GM12891 (cell line): ENCODE measurements at regions not wholly inside any gene's neighbourhood (a gene's known extent, or its start where the extent isn't known, plus 50 kb on each side); places are given as distances from the start of the nearest gene placed in this dataset.

Source experiments
- DNase-seq: peaks from one replicate; pipeline ENCODE4 v3.0.0; 2011; ENCODE audit warnings: low spot score; ENCODE audit not compliant: insufficient read length
- FAIRE-seq: peaks from 2 replicates; lab custom pipeline; 2011; peaks lifted over from hg19 to GRCh38; lab: Jason Lieb, UNC
- PAX5 ChIP-seq: IDR thresholded peaks from 2 replicates; pipeline ENCODE4 v1.6.1; 2011; ENCODE audit warnings: low read length, moderate library complexity, mild to moderate bottlenecking; ENCODE audit not compliant: insufficient read depth, severe bottlenecking
- POLR2A ChIP-seq: IDR thresholded peaks from 2 replicates; pipeline ENCODE4 v1.6.1; 2011; ENCODE audit warnings: low read depth, low read length, control low read depth
- POLR2AphosphoS5 ChIP-seq: IDR thresholded peaks from 2 replicates; pipeline ENCODE4 v1.6.1; 2011; ENCODE audit warnings: low read depth, low read length, control low read depth
- POU2F2 ChIP-seq: IDR thresholded peaks from 2 replicates; pipeline ENCODE4 v1.6.1; 2011; ENCODE audit warnings: low read depth, mild to moderate bottlenecking, control low read depth, low read length, moderate library complexity
- SPI1 ChIP-seq: IDR thresholded peaks from 2 replicates; pipeline ENCODE4 v1.6.1; 2011; ENCODE audit warnings: low read depth, low read length, control low read depth
- TAF1 ChIP-seq: IDR thresholded peaks from 2 replicates; pipeline ENCODE4 v1.6.1; 2011; ENCODE audit warnings: low read depth, low read length, control low read depth

DNA sequence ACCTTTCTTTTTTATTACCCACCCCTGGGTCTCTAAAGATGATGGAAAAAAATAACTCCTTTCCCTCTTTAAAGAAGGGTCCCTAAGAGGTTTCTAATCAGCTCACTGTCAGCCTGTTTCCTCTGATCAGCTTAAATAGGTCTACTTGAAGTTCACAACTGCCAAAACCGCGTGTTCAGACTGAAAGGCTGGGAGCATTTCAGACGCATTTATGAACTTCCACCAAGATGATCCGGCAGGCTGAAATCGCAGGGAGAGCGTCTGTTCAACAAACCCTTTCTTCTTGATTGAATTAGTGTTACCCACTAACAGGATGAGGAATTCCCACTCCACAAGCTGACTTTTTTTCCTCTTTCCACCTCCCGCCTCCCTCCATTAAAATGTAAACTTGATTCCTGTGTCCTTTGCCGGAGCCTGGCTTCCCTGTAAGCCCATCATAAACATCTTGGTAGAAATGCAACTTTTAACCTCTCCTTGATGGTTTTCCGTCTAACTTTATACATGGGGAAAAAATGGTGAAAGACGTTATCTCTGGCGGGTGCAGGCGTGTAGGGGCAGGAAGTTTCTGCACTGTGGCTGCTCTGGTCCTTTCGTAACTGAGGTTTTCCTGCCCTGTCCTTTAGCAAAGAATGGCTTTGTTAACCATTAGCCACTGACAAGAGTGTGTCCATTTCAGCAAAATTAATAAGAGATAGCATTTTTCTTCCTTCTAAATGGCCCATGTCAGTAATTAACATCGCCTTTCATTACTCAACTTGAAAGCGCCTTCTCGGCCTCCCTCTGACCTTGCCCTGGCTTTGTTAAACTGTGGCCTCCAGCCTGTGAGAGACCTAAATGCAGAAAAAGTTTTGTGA is 130.7 kb downstream of the BAMBI start:
- no peak for FAIRE-seq
- no peak for DNase-seq
- TF ChIP-seq POLR2AphosphoS5, result no peak
- no peak for TF ChIP-seq TAF1
- no peak for TF ChIP-seq POLR2A
- no peak for TF ChIP-seq POU2F2
- no peak for TF ChIP-seq PAX5
- TF ChIP-seq SPI1, result no peak

DNA sequence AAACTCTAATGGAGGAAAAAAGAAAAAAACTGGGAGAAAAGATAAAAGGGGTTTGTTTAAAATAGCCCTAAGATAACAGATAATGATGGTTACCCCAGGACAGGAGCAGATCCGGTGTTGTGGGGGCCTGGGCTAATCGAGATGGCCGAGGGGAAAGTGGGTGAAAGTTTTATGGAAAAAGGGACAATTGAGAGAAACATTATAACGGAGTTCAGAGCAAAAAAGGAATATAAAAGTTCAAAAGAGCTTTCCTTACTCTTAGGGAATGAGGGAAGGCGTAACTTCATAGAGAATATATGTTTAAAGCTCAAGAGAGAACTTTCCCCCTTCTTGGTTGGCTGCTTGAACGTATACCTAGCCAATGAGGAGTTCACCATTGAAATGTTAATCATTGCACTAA is 131.4 kb downstream of the BAMBI start:
- TF ChIP-seq PAX5, result no peak
- no peak for TF ChIP-seq POLR2A
- FAIRE-seq, result no peak
- no peak for DNase-seq

DNA sequence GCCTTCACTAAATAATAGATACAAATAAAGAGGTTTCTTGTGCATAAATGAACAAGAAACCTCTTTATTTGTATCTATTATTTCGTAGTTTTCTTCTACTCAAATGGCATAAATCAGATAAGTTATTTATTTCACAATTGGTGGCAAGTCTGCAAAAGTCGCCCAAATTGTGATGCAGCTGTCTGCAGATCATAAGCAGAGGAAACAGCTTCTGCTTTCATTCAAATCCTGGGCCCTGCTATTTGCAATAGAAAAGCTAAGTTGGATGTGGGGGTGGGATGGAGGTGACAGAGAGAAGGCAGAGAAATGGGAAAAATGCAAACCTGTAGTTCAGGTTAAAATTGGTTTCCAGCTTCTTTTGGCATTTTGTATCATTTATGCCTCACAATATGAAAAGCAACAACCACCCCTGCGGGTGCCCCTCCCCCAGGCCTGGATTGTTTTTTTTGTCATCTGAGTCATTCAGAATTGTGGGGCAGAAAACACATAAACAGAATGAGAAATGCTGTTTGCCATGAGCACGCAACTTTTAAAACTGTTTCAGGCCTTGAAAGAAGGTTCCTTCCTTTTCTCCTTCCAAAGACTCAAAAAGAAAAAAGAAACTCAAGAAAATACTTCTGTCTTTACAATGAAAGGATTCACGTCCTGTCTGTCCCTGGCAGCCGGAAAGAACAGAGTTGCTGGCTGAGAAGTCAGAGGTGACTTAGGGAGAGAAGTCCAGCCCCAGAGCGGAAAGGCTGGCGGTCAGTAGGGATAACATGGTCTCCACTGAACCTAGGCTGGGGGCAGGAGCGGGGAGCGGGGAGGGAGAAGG is 132.9 kb downstream of the BAMBI start:
- no peak for FAIRE-seq
- no peak for DNase-seq
- TF ChIP-seq POLR2AphosphoS5, result no peak
- no peak for TF ChIP-seq TAF1
- TF ChIP-seq PAX5, result no peak
- TF ChIP-seq POU2F2, result no peak
- no peak for TF ChIP-seq SPI1
- TF ChIP-seq POLR2A, result no peak

DNA sequence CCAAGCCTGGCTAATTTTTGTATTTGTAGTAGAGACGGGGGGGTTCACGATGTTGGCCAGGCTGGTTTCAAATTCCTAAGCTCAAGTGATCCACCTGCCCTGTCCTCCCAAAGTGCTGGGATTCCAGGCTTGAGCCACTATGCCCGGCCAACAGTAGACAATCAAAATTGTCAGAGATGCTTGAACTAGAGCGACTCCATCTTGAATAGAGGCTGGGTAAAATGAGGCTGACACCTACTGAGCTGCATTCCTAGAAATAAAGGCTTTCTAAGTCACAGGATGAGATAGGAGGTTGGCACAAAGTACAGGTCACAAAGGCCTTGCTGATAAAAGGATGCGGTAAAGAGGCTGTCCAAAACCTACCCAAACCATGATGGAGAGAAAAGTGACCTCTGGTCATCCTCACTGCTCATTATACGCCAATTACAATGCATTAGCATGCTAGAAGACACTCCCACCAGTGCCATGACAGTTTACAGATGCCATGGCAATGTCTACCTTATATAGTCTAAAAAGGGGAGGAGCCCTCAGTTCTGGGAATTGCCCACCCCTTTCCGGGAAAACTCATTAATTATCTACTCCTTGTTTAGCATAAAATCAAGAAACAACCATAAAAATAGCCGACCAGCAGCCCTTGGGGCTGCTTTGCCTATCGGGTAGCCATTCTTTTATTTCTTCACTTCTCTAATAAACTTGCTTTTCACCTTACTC is 134.5 kb downstream of the BAMBI start:
- no peak for FAIRE-seq
- no peak for DNase-seq

GRCh38 chr10:28812384-28813372 is 135.4 kb downstream of the BAMBI start:
- no peak for DNase-seq
- no peak for FAIRE-seq
- TF ChIP-seq SPI1 (no peak), TAF1 (no peak), PAX5 (no peak), POLR2A (no peak), POU2F2 (no peak), POLR2AphosphoS5 (no peak)

More for the DNA sequence above, 134.5 kb downstream of the BAMBI start:
- TF ChIP-seq TAF1 (no peak), PAX5 (no peak), SPI1 (no peak), POLR2AphosphoS5 (no peak), POLR2A (no peak), POU2F2 (no peak)

- no peak for FAIRE-seq
- no peak for DNase-seq
- TF ChIP-seq POU2F2 (no peak), PAX5 (no peak), TAF1 (no peak), POLR2AphosphoS5 (no peak), SPI1 (no peak), POLR2A (no peak)
These were observed 138.4 kb downstream of the BAMBI start for GRCh38 chr10:28815681-28816080.

GRCh38 chr10:28822719-28823464 is 145.6 kb downstream of the BAMBI start:
- DNase-seq, result no peak
- TF ChIP-seq SPI1 (no peak), TAF1 (no peak), POLR2AphosphoS5 (no peak), POLR2A (no peak), PAX5 (no peak), POU2F2 (no peak)
- FAIRE-seq, result no peak

DNA sequence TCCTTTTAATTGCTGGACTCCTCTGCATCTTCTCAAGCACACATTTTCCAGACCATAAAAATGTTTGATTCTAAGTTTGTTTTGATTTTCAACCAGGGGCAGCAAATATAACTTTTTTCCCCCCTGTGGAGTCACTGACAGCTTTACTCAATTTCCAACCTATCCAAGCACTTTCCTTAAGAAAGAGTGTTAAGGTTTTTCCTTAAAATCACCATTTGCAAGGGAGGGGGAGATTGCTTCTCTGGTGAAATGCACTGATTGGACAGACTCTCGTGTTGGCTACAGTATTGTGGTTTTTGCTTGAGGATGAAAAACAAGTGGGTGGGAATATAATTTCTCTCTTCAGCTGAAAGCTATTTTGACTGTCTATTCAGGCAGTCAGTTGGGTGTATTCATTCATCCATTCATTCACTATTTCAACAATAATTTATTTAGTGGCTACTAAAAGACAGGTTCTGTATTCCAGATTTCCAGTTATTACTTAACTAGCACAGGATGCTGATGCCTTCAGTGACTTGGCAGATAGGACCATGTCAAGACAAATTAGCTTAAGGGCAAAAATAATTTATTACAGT is 146.3 kb downstream of the BAMBI start:
- FAIRE-seq, result no peak
- no peak for TF ChIP-seq PAX5
- TF ChIP-seq POLR2A, result no peak
- TF ChIP-seq POU2F2, result no peak
- no peak for TF ChIP-seq TAF1
- no peak for TF ChIP-seq POLR2AphosphoS5
- TF ChIP-seq SPI1, result no peak
- no peak for DNase-seq
